ENCODE measurements at regions not wholly inside any gene's neighbourhood (a gene's known extent, or its start where the extent isn't known, plus 50 kb on each side); places are given as distances from the start of the nearest gene placed in this dataset.

DNA sequence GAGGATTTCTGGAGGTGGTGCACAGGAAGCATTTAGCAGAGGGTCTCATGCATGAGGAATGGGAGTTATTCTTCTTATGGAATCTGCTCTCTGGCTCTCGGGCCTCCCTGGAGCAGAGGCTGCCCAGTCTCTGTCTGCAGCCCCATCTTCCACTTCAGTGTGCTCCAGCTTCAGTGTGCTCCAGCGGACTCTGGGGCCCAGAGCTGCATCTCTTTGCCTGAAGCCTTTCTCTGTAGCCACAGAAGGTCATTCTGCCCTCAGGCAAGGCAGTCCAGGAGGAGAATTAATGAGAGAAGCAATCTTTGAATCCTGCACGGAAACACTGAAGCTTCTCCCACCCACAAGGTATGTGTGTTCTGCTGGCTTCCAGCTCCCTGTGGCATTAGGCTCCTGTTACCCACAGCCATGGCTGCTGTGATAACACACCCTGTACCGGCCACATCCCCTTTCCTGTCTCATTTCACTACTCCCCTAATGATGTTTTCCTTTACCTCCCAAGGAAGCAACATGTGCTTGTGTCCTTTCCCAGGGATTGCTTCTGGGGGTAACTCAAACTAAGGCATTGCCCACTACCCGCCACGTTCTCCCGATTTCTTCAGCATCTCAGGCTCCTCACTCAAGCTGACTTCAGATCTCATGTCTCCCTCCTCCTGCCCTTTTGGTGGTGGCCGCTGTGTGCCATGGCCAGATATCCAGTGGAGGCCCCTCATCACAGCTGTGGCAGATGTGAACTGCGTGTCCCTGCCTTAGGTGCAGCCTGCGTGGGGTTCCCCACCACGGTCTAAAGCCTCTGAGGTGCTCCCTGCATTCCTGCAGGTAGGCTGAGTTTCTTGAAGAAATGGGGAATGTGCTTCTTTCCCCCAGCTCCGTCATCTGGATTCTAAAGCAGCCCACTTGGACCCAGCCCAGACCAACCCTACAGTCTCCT lies 181.2 kb upstream of the GALNT2 start:
- Histone ChIP-seq H3K4me1 (ENCODE audit: insufficient read depth, low read length) (peaks cover 22% of the 10 kb centered on the region), H4K20me1 (ENCODE audit: low read length) (no peaks in the 10 kb centered on the region), H3K9ac (ENCODE audit: low read length) (no peak overlapping the region), H3K27ac (ENCODE audit: low read length) (no peak overlapping the region), H3F3A (ENCODE audit: low read length, unreplicated experiment) (no peaks in the 10 kb centered on the region), H3K4me3 (ENCODE audit: low read length) (no peak overlapping the region), H3K4me2 (ENCODE audit: low read length) (no peak overlapping the region), H3K9me2 (replicated peaks; ENCODE audit: low read length) (no peaks in the 10 kb centered on the region), H2AFZ (ENCODE audit: low read length) (no peak overlapping the region), H3K9me3 (ENCODE audit: low read length) (no peaks in the 10 kb centered on the region), H3K79me2 (ENCODE audit: low read length) (no peaks in the 10 kb centered on the region), H3K36me3 (ENCODE audit: low read depth, low read length) (no peaks in the 10 kb centered on the region), H3K27me3 (ENCODE audit: low read length) (peaks cover 47% of the 10 kb centered on the region)
- intact Hi-C loops (cut with micrococcal nuclease) = no loop called here
- ATAC-seq (no peak), DNase-seq (no peak)
- ChIA-PET CTCF (no interaction called here), POLR2A (ENCODE audit: unreplicated experiment) (interaction anchor here (0.6 kb wide), 1 partner anchor 34 kb away, joined by 3 read pairs; no protein-coding TSS in a partner anchor)
- BruUV-seq (replicated peaks) = no TSS peak
- TF ChIP-seq, protein P1, sequence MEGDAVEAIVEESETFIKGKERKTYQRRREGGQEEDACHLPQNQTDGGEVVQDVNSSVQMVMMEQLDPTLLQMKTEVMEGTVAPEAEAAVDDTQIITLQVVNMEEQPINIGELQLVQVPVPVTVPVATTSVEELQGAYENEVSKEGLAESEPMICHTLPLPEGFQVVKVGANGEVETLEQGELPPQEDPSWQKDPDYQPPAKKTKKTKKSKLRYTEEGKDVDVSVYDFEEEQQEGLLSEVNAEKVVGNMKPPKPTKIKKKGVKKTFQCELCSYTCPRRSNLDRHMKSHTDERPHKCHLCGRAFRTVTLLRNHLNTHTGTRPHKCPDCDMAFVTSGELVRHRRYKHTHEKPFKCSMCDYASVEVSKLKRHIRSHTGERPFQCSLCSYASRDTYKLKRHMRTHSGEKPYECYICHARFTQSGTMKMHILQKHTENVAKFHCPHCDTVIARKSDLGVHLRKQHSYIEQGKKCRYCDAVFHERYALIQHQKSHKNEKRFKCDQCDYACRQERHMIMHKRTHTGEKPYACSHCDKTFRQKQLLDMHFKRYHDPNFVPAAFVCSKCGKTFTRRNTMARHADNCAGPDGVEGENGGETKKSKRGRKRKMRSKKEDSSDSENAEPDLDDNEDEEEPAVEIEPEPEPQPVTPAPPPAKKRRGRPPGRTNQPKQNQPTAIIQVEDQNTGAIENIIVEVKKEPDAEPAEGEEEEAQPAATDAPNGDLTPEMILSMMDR (conservative IDR thresholded peaks at IDR 0.05; ENCODE audit: low read depth, low read length) = no peak
- TF ChIP-seq EZH2 (IDR thresholded peaks at IDR 0.05; ENCODE audit: low read length, unreplicated experiment) (no peak), EZH2phosphoT487 (IDR thresholded peaks at IDR 0.05; ENCODE audit: borderline replicate concordance, low read length) (no peak)

DNA sequence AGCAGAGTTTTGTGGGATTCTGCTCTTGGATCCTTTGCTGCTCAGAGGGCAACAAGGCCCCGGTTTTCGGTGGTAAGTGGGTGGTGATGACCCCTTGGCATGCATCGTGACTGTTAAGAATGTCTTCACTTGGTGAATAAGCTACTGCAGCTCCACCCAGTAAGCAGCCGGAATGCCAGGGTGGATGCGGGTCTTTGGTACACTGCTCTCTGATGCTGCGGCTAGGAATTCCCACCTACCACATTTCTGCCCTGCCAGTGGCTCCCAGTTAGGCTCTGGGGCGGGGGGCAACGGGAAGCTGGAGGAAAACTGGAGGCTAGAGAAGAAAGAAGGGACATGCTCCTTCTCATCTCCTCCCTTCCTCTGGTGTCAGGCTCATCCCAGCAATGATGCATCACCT lies 180.4 kb upstream of the GALNT2 start:
- Histone ChIP-seq H3K79me2 (ENCODE audit: low read length) (no peaks in the 10 kb centered on the region), H3K9me3 (ENCODE audit: low read length) (no peaks in the 10 kb centered on the region), H3K36me3 (ENCODE audit: low read depth, low read length) (no peaks in the 10 kb centered on the region), H2AFZ (ENCODE audit: low read length) (no peak overlapping the region), H3K4me3 (ENCODE audit: low read length) (no peak overlapping the region), H3K4me1 (ENCODE audit: insufficient read depth, low read length) (peaks cover 22% of the 10 kb centered on the region), H4K20me1 (ENCODE audit: low read length) (no peaks in the 10 kb centered on the region), H3K9me2 (replicated peaks; ENCODE audit: low read length) (no peaks in the 10 kb centered on the region), H3K27me3 (ENCODE audit: low read length) (peaks cover 39% of the 10 kb centered on the region), H3K4me2 (ENCODE audit: low read length) (no peak overlapping the region), H3K9ac (ENCODE audit: low read length) (no peak overlapping the region), H3F3A (ENCODE audit: low read length, unreplicated experiment) (no peaks in the 10 kb centered on the region), H3K27ac (ENCODE audit: low read length) (no peak overlapping the region)
- CTCF ChIA-PET = no interaction called here
- DNase-seq (no peak), ATAC-seq (no peak)
- POLR2A ChIA-PET (ENCODE audit: unreplicated experiment) = no interaction called here
- BruUV-seq (replicated peaks) = no TSS peak
- TF ChIP-seq, protein P1 (conservative IDR thresholded peaks at IDR 0.05; ENCODE audit: low read depth, low read length) = no peak
- no peak for TF ChIP-seq EZH2phosphoT487 (IDR thresholded peaks at IDR 0.05; ENCODE audit: borderline replicate concordance, low read length)
- TF ChIP-seq EZH2 (IDR thresholded peaks at IDR 0.05; ENCODE audit: low read length, unreplicated experiment) = no peak
- intact Hi-C loops (cut with micrococcal nuclease) = no loop called here
